NCI-H2171 (cell line): ENCODE measurements at regions not wholly inside any gene's neighbourhood (a gene's known extent, or its start where the extent isn't known, plus 50 kb on each side); places are given as distances from the start of the nearest gene placed in this dataset.

ENCODE experiments used
- DNase-seq: peaks from one replicate; lab custom pipeline; 2025; lab: John Stamatoyannopoulos, UW

DNA sequence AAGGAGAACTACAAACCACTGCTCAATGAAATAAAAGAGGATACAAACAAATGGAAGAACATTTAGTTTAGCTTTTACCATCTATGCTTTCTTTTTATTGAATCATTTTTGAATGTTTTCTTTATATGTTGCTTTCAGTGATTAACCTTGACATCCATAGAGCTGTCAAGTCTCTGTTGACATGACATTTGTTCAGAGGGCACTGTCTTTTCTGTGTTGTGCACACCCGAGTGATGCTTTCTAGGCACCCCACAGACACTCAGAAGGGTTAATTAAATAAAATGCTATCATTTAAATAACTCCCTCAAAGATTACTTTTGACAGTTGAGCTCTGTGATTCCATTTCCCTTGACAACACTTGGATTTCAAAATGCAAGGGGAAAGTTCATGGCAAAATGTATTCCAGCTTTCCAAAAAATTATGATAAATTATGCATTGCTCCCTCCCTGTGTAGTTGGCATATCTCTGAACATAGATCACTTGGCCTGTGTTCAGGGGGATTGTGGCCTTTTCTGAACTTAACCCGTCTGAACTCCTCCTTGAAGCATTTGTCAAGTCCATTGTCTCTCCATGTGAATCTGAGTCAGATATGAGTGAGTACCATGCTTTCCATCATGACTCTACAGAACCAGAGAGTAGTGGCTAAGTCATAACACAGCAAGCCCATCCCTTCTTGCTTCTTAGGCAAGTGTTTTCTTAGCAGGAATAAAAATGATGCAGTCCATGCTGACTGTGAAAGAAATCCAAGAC is 372.6 kb downstream of the RPRM start:
- DNase-seq, result no peak

DNA sequence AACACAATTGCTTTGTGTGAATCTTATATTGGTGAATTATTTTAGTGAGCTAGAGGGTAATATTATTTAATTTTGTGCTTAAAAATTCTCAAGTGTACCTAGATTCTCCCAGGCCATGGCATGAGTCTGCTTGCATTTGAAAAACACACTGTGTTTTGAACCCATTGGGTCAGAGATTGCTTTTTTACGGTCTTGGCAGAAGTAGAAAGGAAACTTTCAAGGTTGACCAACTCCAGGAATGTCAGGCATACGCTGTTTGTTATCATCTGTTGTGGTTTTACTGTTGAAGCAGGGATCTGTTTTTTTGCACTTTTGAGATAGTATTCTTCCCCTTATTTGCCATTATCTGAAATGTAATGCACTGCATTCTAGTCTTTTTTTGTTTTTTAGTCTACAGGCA is 377.4 kb downstream of the RPRM start:
- no peak for DNase-seq

DNA sequence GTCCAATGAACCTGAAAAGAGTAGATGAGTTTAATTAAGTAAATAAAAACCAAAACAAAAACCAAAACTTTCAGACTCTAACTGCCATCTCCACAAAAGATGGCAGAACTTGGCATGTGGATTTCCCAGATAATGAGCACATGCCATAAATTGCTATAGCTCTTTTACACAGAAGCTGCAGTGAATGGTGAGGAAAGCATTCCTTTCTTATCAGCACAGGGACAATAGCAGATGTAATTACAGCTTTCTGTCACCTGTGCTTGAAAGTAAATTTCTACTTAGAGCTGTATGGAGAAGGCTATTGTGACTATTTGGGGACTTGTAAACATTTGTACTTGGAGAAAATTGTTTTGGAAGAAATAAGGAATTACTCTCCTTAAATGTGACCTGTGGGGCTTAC is 378.4 kb downstream of the RPRM start:
- no peak for DNase-seq

DNA sequence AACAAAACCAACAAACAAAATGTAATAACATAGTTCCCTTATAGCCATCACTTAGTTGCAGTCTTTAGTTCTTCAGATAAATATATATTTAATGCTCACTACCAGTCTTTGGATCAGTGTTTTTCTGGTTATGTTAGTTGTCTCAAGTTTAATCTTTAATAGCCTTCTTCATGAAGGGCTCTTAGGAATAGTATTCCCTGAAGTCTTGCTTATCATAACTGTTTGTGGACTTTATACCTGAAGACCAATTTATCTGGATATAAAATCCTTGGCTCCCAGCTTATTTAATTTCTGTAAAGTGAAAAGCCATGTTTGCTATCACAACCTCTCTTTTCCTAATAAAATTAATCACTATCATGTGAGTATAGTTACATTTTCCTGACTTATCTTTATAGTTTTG is 379.7 kb downstream of the ARL6IP6 start:
- DNase-seq, result no peak

DNA sequence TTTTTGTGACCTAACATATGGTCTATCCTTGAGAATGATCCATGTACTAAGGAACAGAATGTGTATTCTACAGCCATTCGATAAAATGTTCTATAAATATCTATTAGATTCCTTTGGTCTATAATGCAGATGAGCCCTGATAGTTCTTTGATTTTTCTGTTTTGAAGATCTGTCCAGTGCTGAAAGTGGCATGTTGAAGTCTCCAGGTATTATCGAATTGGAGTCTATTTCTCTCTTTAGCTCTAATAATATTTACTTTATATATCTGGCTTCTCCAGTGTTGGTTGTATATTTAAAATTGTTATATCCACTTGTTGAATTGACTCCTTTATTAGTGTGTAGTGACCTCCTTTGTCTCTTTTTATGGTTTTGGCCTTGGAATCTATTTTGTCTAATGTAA is 377.9 kb downstream of the ARL6IP6 start:
- no peak for DNase-seq

DNA sequence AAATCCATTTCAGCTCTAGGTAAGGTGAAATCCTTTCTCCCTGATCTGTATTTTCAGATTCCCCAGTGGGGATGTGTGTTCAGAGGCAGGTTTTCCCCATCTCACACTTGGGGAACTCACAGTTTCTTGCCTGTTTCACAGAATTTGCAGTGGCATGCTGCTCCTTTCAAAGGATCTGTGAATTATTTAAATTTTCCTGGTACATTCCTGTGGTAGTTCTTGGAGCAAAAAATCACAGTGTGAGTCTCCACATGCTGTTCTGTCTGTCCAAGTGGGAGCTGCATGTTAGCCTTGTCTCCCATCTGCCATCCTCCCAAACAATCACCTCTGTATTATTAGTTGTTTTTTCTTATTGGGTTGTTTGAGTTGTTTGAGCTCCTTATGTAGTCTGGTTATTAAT is 372.9 kb downstream of the ARL6IP6 start:
- no peak for DNase-seq

DNA sequence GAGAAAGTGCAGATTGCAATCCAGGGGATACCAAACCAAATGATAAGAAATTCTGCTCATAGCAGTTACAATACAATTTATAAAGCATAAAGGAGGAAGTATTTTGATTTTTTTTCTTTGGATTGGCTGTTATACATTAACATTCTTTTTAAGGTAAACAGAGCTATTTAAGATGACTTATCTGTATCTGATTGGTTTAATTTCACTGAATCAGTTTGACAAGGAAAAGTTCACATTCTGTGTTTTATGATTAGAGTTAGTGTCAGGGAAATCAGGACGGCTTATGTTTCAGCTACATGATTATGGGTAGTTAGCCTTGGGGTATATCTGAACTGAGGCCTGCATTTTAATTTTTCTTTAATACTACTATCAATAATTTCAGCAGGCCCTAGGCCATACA is 360.9 kb downstream of the ARL6IP6 start:
- DNase-seq, result no peak

DNA sequence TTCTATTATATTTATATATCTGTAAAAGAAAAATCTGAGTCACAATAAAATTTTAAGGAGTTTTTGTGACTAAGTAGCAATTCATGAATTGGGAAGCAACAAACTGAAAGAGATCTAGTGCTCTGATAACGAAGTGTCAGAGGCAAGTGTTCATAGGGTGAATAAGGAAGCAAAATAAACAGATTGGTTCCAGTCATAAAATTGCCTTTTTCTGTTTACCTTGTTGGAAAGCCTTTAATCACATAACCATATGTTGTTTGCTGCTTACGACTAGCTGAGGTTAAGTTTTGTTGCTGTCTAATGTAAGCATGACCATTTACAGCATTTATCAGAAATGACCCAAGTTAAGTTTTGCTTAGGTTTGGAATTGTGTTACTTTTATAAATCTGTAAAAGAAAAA is 358.9 kb downstream of the ARL6IP6 start:
- peak; percentile 33 for DNase-seq

DNA sequence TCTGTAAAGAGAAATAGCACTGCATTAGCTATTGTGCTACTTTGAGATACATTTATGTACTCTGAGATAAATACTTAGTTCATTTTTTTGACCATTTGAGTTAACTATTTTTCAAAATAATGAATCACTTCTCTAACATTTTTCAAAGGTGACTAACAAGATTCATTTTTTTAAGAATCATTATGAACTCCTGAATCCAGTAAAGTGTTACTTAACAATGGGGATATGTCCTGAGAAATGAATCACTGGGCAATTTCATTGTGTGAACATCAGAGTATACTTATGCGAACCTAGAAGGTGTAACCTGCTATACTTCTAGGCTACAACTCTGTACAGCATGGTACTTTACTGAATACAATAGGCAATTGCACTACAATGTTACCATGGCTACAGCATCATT is 355.8 kb downstream of the ARL6IP6 start:
- DNase-seq, result no peak

DNA sequence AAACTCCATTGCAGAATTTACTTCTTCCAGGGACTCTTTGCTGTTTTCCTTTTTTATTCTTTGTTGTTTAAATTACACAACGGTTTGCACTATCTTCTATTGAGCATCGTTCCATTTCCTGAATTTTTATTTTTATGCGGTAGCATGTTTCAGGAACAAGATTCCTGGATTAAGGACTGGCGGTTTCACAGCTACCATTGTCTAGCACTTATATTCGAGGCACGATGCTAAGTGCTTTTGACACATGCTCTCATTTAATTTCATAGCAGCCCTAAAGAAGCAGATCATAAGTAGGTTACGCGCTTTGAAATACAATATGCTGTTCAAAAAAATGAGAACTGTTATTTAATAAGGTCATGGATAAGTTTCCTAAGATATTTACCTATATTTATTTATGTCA is 354.4 kb downstream of the ARL6IP6 start:
- no peak for DNase-seq

DNA sequence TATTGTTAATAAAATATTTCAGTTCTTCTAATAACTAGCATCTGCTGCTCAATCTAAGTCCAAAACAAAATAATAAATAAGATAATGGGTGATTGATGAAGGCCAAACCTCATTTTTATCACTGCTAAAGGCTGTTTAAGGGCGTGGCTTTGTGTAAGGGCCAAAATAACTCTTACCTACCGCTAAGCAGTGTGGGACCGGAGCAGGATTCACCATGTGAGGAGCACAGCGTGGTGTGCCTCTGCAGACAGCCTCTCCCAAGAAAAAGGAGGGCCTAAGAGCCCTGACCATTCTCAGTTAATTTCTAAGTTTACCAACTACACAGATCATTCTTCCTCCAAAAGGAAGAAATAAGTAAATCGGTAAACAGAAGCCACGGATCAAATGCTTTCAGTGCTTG is 353.7 kb downstream of the ARL6IP6 start:
- no peak for DNase-seq

DNA sequence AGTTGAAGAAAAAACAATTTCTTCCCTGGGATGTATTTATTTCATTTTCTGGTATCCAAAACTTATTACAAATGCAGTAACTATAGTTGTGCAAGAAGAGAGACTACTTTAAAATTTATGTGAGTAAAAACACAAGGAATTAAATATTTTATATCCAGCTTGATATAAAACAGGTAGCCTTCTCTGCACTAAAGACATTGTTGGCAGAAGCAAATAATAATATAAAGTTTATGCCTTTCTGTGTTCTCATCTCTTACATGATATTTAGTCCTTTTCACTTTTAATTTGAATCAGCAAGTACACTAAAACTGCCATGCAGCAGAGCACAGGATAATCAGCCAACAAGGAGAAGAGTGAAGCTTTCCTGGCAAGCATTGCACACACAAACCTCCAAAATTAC is 352.7 kb downstream of the ARL6IP6 start:
- no peak for DNase-seq

DNA sequence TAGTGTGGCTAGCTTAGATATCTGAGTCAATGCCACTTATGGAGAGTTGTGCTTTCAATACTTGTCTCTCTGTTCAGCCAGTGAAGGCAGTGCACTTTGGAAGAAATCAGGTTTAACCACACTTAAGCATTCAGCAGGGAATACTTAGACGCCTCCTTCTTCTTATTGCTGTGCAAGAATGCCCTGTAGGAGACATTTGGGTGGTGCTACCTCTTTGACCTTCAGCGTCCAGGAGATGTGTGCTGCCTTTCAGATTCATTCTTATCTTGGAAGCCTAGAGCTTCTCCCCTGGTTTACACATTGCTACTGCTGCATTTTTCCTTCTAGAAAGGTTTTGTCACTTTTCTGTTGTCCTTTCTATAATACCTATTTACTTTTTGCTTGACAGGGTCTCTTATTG is 350.5 kb downstream of the ARL6IP6 start:
- DNase-seq, result no peak

DNA sequence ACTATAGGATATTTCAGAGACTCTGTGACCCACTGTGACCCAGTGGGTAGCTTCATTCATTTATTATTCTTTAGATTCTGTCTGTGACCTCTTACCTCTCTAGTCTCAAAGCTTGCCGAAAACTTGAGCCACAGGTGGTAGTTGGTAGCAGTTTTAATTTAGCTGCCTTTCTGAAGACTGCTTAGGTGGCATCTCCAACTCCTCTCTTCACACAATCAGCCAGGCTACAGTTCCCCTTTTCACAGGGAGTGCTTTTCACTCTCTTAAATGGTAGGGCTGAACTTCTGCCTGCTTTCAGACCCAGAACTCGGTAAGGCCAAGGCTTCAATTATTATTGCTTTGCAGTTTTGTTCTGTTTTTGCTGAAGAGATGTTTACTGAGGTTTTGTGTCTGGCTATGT is 349.6 kb downstream of the ARL6IP6 start:
- DNase-seq, result no peak

DNA sequence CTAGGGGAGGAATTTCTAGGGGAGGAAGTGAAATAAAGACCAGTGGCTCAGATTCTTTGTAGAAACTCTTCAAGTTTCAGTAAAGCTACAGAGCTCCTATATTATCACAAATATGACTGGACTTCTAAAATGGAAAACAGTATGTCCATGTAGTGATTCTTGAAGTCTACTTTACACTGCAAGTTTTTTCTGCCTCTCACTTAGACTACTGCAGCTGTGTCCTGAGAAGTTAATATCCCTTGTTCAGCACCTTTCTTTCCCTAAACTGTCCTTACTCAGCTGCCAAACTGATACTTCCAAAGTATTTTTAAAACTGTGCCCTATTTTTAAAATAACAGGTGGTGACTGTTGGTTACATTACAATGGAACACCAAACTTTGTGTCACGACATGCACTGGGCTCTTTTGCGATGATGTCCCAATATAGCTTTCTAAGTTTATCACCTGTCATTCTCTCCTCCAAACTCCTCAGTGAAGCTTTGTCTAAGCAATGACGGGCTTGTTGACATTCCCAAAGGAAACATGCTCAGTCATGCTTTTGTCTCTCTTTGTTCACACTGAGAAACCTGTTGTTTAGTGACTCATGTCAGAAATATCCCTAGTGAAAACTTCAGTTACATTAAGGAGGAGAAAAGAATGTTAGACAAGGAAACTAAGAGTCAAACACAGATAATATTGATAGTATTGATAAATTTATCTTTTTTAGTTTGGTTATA is 341.1 kb downstream of the ARL6IP6 start:
- peak; percentile 39 for DNase-seq

DNA sequence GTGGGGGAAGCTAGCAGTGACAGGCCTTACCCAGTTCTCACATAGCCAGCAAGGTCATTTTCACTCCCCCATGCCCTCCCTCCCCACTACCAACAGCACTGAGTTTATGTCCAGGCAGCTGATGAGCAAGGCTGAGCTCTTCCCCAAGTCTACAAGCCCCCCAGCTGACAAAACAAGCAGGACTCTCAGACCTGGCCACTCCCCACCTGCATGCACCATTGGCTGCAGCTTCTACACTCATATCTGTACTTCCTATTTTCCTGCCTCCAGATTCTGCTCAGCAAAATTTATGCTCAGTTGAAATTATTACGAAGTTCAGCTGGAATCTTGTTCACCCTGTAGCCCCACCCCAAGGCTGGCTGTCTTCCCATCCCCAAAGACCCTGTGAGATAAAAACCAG is 339.3 kb downstream of the ARL6IP6 start:
- DNase-seq, result no peak

DNA sequence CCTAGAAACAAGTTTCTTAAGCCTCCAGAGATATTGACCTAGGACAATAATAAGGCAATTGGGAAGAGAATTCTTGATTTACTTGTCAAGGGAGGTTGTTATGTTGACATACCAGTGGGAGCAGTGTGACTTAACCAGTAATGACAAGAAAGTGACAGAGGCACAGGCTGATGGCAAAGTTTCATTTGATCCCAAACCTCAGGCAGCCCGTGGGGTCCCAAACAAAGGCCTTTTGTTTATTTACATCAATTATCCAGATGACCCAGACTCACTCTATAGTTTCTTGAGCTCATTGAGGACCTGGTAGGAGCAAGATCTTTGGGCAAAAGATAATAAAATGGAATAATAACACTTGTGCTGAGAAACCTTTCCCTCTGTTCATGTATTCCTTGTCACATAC is 336.8 kb downstream of the ARL6IP6 start:
- no peak for DNase-seq

DNA sequence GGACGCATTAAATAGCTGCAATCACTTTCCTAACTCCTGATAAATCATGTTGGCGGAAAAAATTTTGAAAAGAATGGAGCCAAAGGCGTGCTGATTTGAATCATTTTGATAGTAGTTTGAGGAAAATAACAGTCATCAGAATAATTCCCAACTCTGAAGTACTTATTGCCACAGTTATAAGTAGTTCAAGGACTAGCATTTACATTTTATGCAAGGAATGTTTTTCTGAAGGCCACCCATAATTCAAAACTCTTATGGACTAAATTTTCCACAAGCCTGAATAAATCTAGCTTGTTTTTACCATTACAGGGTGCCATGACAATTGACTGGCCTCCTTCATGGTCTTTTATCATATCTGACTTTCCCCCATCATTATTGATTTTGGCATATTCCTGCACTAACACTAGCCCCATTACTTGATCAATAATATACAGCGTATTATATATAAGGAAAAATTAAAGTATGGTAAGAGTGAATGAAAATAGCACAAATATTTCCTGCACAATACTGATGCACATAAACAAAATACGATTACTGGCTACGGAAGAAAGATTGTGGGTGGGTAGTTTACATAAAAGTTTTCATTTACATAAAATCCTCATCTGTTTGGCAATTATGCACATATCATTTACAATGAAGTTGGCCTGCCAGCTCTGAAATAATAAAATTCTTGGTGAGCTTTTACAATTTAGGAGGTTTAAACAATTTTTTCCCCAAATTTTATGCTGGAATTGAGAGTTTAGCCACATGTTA is 334.6 kb downstream of the ARL6IP6 start:
- DNase-seq, result no peak

DNA sequence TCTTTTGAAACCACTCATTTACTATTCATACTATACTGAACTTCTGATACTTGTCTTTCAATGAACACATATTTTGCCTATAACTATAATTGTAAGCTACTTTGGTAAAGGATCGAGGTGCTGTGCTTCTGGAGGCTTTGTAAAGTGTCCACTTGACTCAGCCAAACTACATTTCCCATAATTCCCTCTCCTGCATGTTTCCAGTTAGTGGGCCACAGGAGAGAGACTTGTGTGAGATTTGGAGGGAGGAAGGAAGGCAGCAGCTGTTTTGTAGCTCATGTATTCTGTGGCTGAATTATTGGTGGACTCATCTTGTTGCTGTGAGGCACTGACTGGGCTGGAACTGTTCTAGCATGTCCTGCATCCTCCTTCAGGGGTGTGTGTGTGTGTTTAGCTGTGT is 328.8 kb downstream of the ARL6IP6 start:
- DNase-seq, result no peak

DNA sequence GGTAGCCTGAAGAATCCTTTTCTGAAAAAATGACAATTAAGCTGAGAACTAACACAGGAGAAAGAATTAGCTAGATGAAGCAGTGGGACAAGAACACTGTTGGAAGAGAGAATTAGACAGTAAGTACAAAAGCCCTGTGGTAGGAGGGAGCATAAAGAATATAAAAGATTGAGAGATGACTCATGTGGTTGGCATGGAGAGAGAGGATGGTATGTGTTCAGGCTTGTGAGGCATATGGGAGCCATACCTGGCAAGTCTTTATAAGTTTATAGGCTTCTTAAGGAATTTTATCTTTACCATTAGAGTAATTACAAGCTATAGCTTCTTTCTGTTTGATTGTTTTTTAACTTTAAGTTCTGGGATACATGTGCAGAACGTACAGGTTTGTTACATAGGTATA is 325.0 kb downstream of the ARL6IP6 start:
- no peak for DNase-seq

DNA sequence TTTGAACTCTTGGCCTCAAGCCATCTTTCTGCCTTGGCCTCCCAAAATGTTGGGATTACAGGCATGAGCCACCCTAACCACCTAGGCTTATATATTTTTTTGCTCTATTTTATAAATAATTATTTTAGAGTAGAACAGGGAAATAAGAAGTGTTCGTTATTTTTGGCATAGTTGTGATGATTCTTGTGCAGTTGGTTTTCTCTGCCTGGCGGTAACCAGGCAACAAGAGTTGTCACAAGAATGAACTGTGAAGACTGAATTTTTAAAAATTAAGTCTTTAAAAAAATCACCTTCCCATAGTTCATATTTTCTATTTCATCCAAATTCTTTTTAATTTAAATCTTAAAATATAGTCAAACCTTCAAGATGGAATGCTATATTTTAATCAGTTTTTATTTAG is 310.2 kb downstream of the ARL6IP6 start:
- DNase-seq, result no peak

DNA sequence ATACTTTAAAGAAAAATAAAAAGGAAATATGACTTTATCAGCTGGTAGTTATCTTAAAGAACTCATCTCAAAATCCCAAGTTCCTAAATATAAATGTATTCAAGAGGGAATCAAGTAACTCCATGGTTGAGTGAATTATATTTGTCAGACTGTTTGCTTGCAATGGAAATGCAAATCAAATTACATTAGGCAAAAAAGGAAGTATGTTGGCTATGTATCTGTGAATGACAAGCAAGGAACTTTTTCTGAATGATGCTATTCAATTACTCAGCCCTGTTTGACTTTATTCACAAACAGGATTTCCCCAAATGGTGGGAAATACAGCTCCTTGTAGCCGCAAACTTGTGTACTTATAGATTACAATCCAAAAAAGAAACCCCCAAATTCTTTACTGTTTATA is 309.1 kb downstream of the ARL6IP6 start:
- DNase-seq, result no peak

DNA sequence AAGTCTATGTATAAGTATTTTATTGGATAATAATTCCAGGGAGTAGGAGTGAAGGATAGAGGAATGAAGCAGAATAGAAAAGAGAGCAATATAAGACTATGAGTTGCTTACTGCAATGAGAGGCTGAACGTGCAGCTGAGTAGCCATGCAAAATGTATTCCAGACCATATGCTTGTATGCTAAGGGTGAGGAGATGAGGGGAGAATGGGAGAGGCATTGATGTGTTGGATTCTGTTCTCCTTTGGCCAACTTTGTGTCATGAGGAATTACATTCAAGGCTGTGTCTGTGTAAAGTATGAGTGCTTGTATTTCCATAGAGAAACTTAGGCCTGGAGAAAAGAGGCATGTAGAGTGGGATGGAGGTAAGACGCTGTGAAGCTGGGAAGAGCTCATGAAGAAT is 301.8 kb downstream of the ARL6IP6 start:
- no peak for DNase-seq
